H1 (cell line): ENCODE measurements at regions not wholly inside any gene's neighbourhood (a gene's known extent, or its start where the extent isn't known, plus 50 kb on each side); places are given as distances from the start of the nearest gene placed in this dataset.

Experiments
- CTCF ChIA-PET: fragments of 300-600 bp; sonication (Branson Sonifier 250); formaldehyde crosslinking; loops from one replicate; lab custom pipeline; 2021; ENCODE audit not compliant: partially characterized antibody; lab: Charles Lee
- POLR2A ChIA-PET: fragments of 300-600 bp; sonication (Branson Sonifier 250); formaldehyde crosslinking; loops from one replicate; lab custom pipeline; 2021; ENCODE audit warnings: inconsistent platforms; ENCODE audit not compliant: partially characterized antibody; lab: Charles Lee
- DNase-seq, 2 experiments: peaks; one replicate each; pipeline versions ENCODE4 v3.0.0 to v3.0.0-alpha.2; 2010 to 2022; ENCODE audit warnings: low spot score in 2 of 2, low read depth in 1 of 2, mixed read lengths in 1 of 2
- FAIRE-seq: peaks from 2 replicates; lab custom pipeline; 2011; peaks lifted over from hg19 to GRCh38; lab: Jason Lieb, UNC
- H2AFZ ChIP-seq: 2 replicates; pipeline ENCODE4 v1.8.1; 2012; ENCODE audit warnings: low read length, inconsistent platforms
- H2AK5ac ChIP-seq: 2 replicates; pipeline ENCODE4 v1.6.1; 2013; ENCODE audit warnings: low read depth, low read length
- H2BK120ac ChIP-seq: replicated peaks from 2 replicates; pipeline ENCODE3; 2013; ENCODE audit warnings: low read depth, low read length, inconsistent platforms
- H2BK12ac ChIP-seq: 2 replicates; pipeline ENCODE4 v1.6.1; 2013; ENCODE audit warnings: low read depth, low read length
- H2BK15ac ChIP-seq: 2 replicates; pipeline ENCODE4 v1.6.1; 2013; ENCODE audit warnings: low read length
- H2BK20ac ChIP-seq: 2 replicates; pipeline ENCODE4 v1.6.1; 2013; ENCODE audit warnings: low read length
- H2BK5ac ChIP-seq: 2 replicates; pipeline ENCODE4 v1.6.1; 2013; ENCODE audit warnings: low read depth, low read length
- H3K14ac ChIP-seq: 2 replicates; pipeline ENCODE4 v1.6.1; 2013; ENCODE audit warnings: inconsistent platforms; ENCODE audit not compliant: insufficient read length
- H3K18ac ChIP-seq: 2 replicates; pipeline ENCODE4 v1.6.1; 2013; ENCODE audit warnings: low read length; ENCODE audit errors: extremely low read depth
- H3K23ac ChIP-seq: 2 replicates; pipeline ENCODE4 v1.6.1; 2013; ENCODE audit warnings: inconsistent platforms; ENCODE audit not compliant: insufficient read length
- H3K23me2 ChIP-seq: 2 replicates; pipeline ENCODE4 v1.6.1; 2013; ENCODE audit warnings: low read depth, low read length
- H3K27ac ChIP-seq: 2 replicates; pipeline ENCODE4 v1.6.1; 2011; ENCODE audit warnings: low read depth, low read length, inconsistent platforms
- H3K27me3 ChIP-seq, 4 experiments: replicated peaks in 1 of 4; 1 replicate in 1 of 4; 2 replicates in 3 of 4; pipeline versions ENCODE4 v1.6.1 to v1.8.1; 2011 to 2013; ENCODE audit warnings: low read length in 3 of 4, mild to moderate bottlenecking in 3 of 4, inconsistent platforms in 2 of 4, mixed read lengths in 2 of 4, moderate library complexity in 1 of 4; ENCODE audit not compliant: control insufficient read depth in 3 of 4, insufficient read depth in 3 of 4; ENCODE audit errors: extremely low read depth in 1 of 4
- H3K36me3 ChIP-seq, 4 experiments: 2 replicates each; pipeline versions ENCODE4 v1.6.1 to v1.8.1; 2011 to 2013; ENCODE audit warnings: mild to moderate bottlenecking in 4 of 4, low read length in 3 of 4, moderate library complexity in 2 of 4, control low read depth in 1 of 4, inconsistent platforms in 1 of 4; ENCODE audit not compliant: insufficient read depth in 4 of 4, control insufficient read depth in 2 of 4
- H3K4ac ChIP-seq: replicated peaks from 2 replicates; pipeline ENCODE3; 2013; ENCODE audit warnings: low read length, low read depth, mixed read lengths, inconsistent platforms; ENCODE audit not compliant: insufficient read length
- H3K4me1 ChIP-seq, 4 experiments: replicated peaks in 1 of 4; 1 replicate in 1 of 4; 2 replicates in 3 of 4; pipeline versions ENCODE4 v1.6.1 to v1.8.1; 2011 to 2013; ENCODE audit warnings: low read length in 3 of 4, inconsistent platforms in 2 of 4, mixed read lengths in 1 of 4; ENCODE audit not compliant: insufficient read depth in 4 of 4, control insufficient read depth in 3 of 4
- H3K4me2 ChIP-seq, 2 experiments: 2 replicates each; pipeline versions ENCODE4 v1.6.1 to v1.8.1; 2011 to 2013; ENCODE audit warnings: low read depth in 2 of 2, low read length in 2 of 2, control low read depth in 1 of 2, inconsistent platforms in 1 of 2, mild to moderate bottlenecking in 1 of 2; ENCODE audit not compliant: insufficient read depth in 1 of 2
- H3K4me3 ChIP-seq, 4 experiments: fragments of 200-600, 300-600 bp in 1 of 4; sonication (generic), shearing (Covaris generic), sonication (Bioruptor Twin) in 1 of 4; 2 replicates each; pipeline versions ENCODE4 v1.5.1 to v1.8.1; 2011 to 2016; ENCODE audit warnings: low read length in 4 of 4, low read depth in 3 of 4, control low read depth in 2 of 4, inconsistent platforms in 2 of 4, mild to moderate bottlenecking in 2 of 4, mixed read lengths in 1 of 4, moderate library complexity in 1 of 4; ENCODE audit not compliant: insufficient read depth in 2 of 4; ENCODE audit errors: extremely low read depth in 1 of 4
- H3K56ac ChIP-seq: replicated peaks from 2 replicates; pipeline ENCODE3; 2013; ENCODE audit warnings: low read depth, mild to moderate bottlenecking, mixed read lengths, low read length, inconsistent platforms; ENCODE audit not compliant: insufficient read length
- H3K79me1 ChIP-seq: 2 replicates; pipeline ENCODE4 v1.6.1; 2013; ENCODE audit warnings: low read depth, low read length, control low read depth
- H3K79me2 ChIP-seq, 2 experiments: 2 replicates each; pipeline versions ENCODE4 v1.6.1 to v1.8.1; 2012 to 2013; ENCODE audit warnings: low read length in 2 of 2, mild to moderate bottlenecking in 2 of 2, inconsistent platforms in 1 of 2; ENCODE audit not compliant: insufficient read depth in 2 of 2, control insufficient read depth in 1 of 2
- H3K9ac ChIP-seq, 4 experiments: replicated peaks in 1 of 4; 1 replicate in 1 of 4; 2 replicates in 3 of 4; pipeline versions ENCODE4 v1.6.1 to v1.8.1; 2011 to 2013; ENCODE audit warnings: low read depth in 3 of 4, low read length in 3 of 4, control low read depth in 2 of 4, mild to moderate bottlenecking in 2 of 4, moderate library complexity in 2 of 4, inconsistent platforms in 1 of 4; ENCODE audit errors: extremely low read depth in 1 of 4
- H3K9me3 ChIP-seq, 2 experiments: 2 replicates each; pipeline versions ENCODE4 v1.6.1 to v1.8.1; 2012 to 2013; ENCODE audit warnings: mild to moderate bottlenecking in 2 of 2, moderate library complexity in 2 of 2, control low read depth in 1 of 2, inconsistent platforms in 1 of 2, low read depth in 1 of 2, low read length in 1 of 2, mixed read lengths in 1 of 2; ENCODE audit not compliant: insufficient read depth in 2 of 2
- H4K20me1 ChIP-seq, 2 experiments: replicated peaks in 1 of 2; 2 replicates each; pipeline versions ENCODE3 to v1.8.1; 2011 to 2013; ENCODE audit warnings: inconsistent platforms in 2 of 2, low read length in 2 of 2, mild to moderate bottlenecking in 1 of 2; ENCODE audit not compliant: insufficient read depth in 2 of 2, control insufficient read depth in 1 of 2
- H4K5ac ChIP-seq: 2 replicates; pipeline ENCODE4 v1.6.1; 2013; ENCODE audit warnings: low read length, low read depth, mixed read lengths, inconsistent platforms; ENCODE audit not compliant: insufficient read length
- H4K8ac ChIP-seq: 2 replicates; pipeline ENCODE4 v1.8.0; 2013; ENCODE audit warnings: mild to moderate bottlenecking, moderate library complexity, low read length, inconsistent platforms; ENCODE audit not compliant: insufficient read depth; ENCODE audit errors: extremely low read depth
- H4K91ac ChIP-seq: replicated peaks from 2 replicates; pipeline ENCODE3; 2013; ENCODE audit warnings: low read length, mixed read lengths, inconsistent platforms; ENCODE audit not compliant: insufficient read length
- CBX8 ChIP-seq: fragments of 300-800, 300-1000 bp; sonication (generic); IDR thresholded peaks from 2 replicates; pipeline ENCODE4 v1.7.1; 2016; ENCODE audit warnings: low read depth, low read length, borderline replicate concordance
- EP300 ChIP-seq, 2 experiments: IDR thresholded peaks; 1 replicate in 1 of 2; 2 replicates in 1 of 2; pipeline ENCODE4 v1.6.1; 2011 to 2012; ENCODE audit warnings: low read depth in 2 of 2, low read length in 2 of 2, mild to moderate bottlenecking in 2 of 2, borderline replicate concordance in 1 of 2, inconsistent platforms in 1 of 2, moderate library complexity in 1 of 2
- GABPA ChIP-seq: IDR thresholded peaks from 2 replicates; pipeline ENCODE4 v1.6.1; 2011; ENCODE audit warnings: mild to moderate bottlenecking, low read length, moderate library complexity, borderline replicate concordance; ENCODE audit not compliant: insufficient read depth
- KDM1A ChIP-seq: fragments of 200-600, 300-600 bp; sonication (generic); IDR thresholded peaks from 2 replicates; pipeline ENCODE4 v1.7.1; 2016; ENCODE audit warnings: mild to moderate bottlenecking, low read length, borderline replicate concordance
- POU5F1 ChIP-seq: IDR thresholded peaks from 2 replicates; pipeline ENCODE4 v1.6.1; 2011; ENCODE audit warnings: low read depth, mild to moderate bottlenecking, low read length, moderate library complexity
- RNF2 ChIP-seq: fragments of 200-900, 300-1000 bp; sonication (generic); IDR thresholded peaks from 2 replicates; pipeline ENCODE4 v1.7.1; 2016; ENCODE audit warnings: borderline replicate concordance, low read depth, mild to moderate bottlenecking, antibody characterized with exemption, low read length; ENCODE audit not compliant: poor library complexity, severe bottlenecking; ENCODE audit errors: missing control alignments
- SAP30 ChIP-seq: fragments of 300-600 bp; sonication (generic); IDR thresholded peaks from 2 replicates; pipeline ENCODE4 v1.7.1; 2012; ENCODE audit warnings: low read length, moderate library complexity, mild to moderate bottlenecking, inconsistent platforms; ENCODE audit not compliant: insufficient read depth, insufficient replicate concordance
- SIRT6 ChIP-seq: IDR thresholded peaks from one replicate; pipeline ENCODE4 v1.7.1; 2012; ENCODE audit warnings: low read length, inconsistent platforms
- SP1 ChIP-seq: IDR thresholded peaks from 2 replicates; pipeline ENCODE4 v1.6.1; 2011; ENCODE audit warnings: low read depth, low read length
- SP2 ChIP-seq: IDR thresholded peaks from 2 replicates; pipeline ENCODE4 v1.6.1; 2012; ENCODE audit warnings: mild to moderate bottlenecking, low read length, inconsistent platforms
- SRF ChIP-seq: IDR thresholded peaks from 2 replicates; pipeline ENCODE4 v1.6.1; 2011; ENCODE audit warnings: mild to moderate bottlenecking, low read depth, low read length, moderate library complexity
- SUZ12 ChIP-seq: fragments of 200-600 bp; sonication (generic); IDR thresholded peaks from 2 replicates; pipeline ENCODE4 v1.6.1; 2012; ENCODE audit warnings: mild to moderate bottlenecking, inconsistent platforms, low read length, moderate library complexity, mixed read lengths
- WGBS, 2 experiments: shearing (Covaris generic) in 1 of 2; methylation state at CpG; one replicate each; pipeline versions ENCODE4 v1.1.6 to v1.1.7; 2013 to 2015; ENCODE audit warnings: low lambda C conversion rate in 2 of 2, mixed read lengths in 2 of 2, inconsistent platforms in 1 of 2, low coverage in 1 of 2, missing lambda C conversion rate in 1 of 2; ENCODE audit not compliant: insufficient replicate concordance in 2 of 2, insufficient coverage in 1 of 2, insufficient read length in 1 of 2; ENCODE audit errors: extremely low coverage in 1 of 2, missing lambda C conversion rate in 1 of 2; 5-methylcytosine and 5-hydroxymethylcytosine counted together
- TF ChIP-seq, protein P1 (sequence below): IDR thresholded peaks from 2 replicates; pipeline ENCODE4 v1.6.1; 2011; ENCODE audit warnings: low read length, improper control_type of control experiment

DNA sequence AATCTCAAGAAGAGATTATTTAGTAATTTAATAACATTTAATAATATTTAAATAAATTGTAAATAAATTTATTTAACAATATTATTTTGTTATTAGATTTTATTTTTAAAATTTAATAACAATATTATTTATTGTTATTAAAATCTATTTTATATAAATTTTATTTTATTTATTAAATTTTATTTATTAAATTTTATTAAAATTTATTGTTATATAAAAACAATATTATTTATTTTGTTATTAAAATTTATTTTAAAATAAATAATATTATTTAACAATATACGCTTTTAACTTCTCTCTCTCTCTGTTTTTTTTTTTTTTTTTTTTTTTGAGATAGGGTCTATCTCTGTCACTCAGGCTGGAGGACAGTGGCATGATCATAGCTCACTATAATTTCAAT lies 347.1 kb upstream of the LRRC7 start:
- no peak for FAIRE-seq
- H2BK5ac ChIP-seq = no peak overlapping the region
- TF ChIP-seq, protein P1, sequence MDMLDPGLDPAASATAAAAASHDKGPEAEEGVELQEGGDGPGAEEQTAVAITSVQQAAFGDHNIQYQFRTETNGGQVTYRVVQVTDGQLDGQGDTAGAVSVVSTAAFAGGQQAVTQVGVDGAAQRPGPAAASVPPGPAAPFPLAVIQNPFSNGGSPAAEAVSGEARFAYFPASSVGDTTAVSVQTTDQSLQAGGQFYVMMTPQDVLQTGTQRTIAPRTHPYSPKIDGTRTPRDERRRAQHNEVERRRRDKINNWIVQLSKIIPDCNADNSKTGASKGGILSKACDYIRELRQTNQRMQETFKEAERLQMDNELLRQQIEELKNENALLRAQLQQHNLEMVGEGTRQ = no peak
- no peak for TF ChIP-seq RNF2
- no peak for TF ChIP-seq CBX8
- TF ChIP-seq KDM1A = no peak
- no peak for TF ChIP-seq SP2
- TF ChIP-seq SAP30 = no peak
- no peak for TF ChIP-seq GABPA
- no peak for TF ChIP-seq EP300 (IDR thresholded peaks at IDR 0.05; ENCODE audit: borderline replicate concordance in 1 of 2, low read depth in 2 of 2, low read length in 2 of 2)
- TF ChIP-seq SRF = no peak
- TF ChIP-seq SP1 = no peak
- TF ChIP-seq POU5F1 = no peak
- no peak for TF ChIP-seq SUZ12
- TF ChIP-seq SIRT6 = no peak

More for the DNA sequence above, 347.1 kb upstream of the LRRC7 start:
- Histone ChIP-seq H3K27ac (no peak overlapping the region), H2AK5ac (no peak overlapping the region), H3K79me1 (no peaks in the 10 kb centered on the region), H3K56ac (no peak overlapping the region), H3K14ac (no peak overlapping the region), H3K23me2 (no peaks in the 10 kb centered on the region), H3K4me3 (no peak overlapping the region), H3K27me3 (no peaks in the 10 kb centered on the region), H3K36me3 (no peaks in the 10 kb centered on the region), H2BK12ac (no peak overlapping the region), H2BK120ac (no peak overlapping the region), H3K79me2 (no peaks in the 10 kb centered on the region), H3K4me2 (no peak overlapping the region), H3K18ac (no peak overlapping the region), H2AFZ (no peak overlapping the region), H3K4ac (no peak overlapping the region), H3K4me1 (no peaks in the 10 kb centered on the region), H4K5ac (no peak overlapping the region), H2BK20ac (no peak overlapping the region), H3K23ac (no peak overlapping the region), H3K9me3 (no peaks in the 10 kb centered on the region), H2BK15ac (no peak overlapping the region), H4K20me1 (no peaks in the 10 kb centered on the region), H4K8ac (no peak overlapping the region), H4K91ac (no peak overlapping the region), H3K9ac (no peak overlapping the region)
- no peak for DNase-seq
- 83% methylated on average over 1 of the region's 1 CpG; no CpG with 5 or more reads in 1 of the 2 experiments for WGBS, 2 experiments
- ChIA-PET POLR2A (no interaction called here), CTCF (interaction anchor here (0.6 to 1.3 kb wide), 2 partner anchors 46 to 250 kb away, joined by 3 read pairs; no protein-coding TSS in a partner anchor)
